HFF-Myc (cell line): ENCODE measurements at regions not wholly inside any gene's neighbourhood (a gene's known extent, or its start where the extent isn't known, plus 50 kb on each side); places are given as distances from the start of the nearest gene placed in this dataset.
A peak's percentile ranks its signal among the peaks of the same experiment; 100 is the strongest.
"Not testable (repeated sequence)": the region's sequence is repeated elsewhere in the genome, so short reads cannot be mapped to it uniquely, and the experiment has no call there.

Experiments used
- DNase-seq: peaks from one replicate; pipeline ENCODE4 v3.0.0-alpha.2; 2011; ENCODE audit warnings: low read depth; ENCODE audit errors: extremely low read depth
- H3K4me3 ChIP-seq: replicated peaks from 2 replicates; pipeline ENCODE4 v1.5.1; 2011; ENCODE audit warnings: low read depth, mild to moderate bottlenecking, control low read depth, low read length
- CTCF ChIP-seq: IDR thresholded peaks from 2 replicates; pipeline ENCODE4 v1.5.1; 2012; ENCODE audit warnings: mild to moderate bottlenecking, low read depth, low read length, control low read depth; ENCODE audit errors: missing control alignments

GRCh38 chrX:115357326-115358120 lies 68.0 kb downstream of the LUZP4 start:
- no peak for DNase-seq

GRCh38 chrX:115359508-115359907 lies 70.0 kb downstream of the LUZP4 start:
- not testable (repeated sequence) for H3K4me3 ChIP-seq, DNase-seq

More at GRCh38 chrX:115357326-115358120, 68.0 kb downstream of the LUZP4 start:
- no peak for TF ChIP-seq CTCF
- no peak overlapping the region for H3K4me3 ChIP-seq

- no peak overlapping the region for H3K4me3 ChIP-seq
- DNase-seq = no peak
- no peak for TF ChIP-seq CTCF
These were observed 70.8 kb downstream of the LUZP4 start for GRCh38 chrX:115360220-115360781.

- no peak overlapping the region for H3K4me3 ChIP-seq
- peak; percentile 13 for TF ChIP-seq CTCF
- no peak for DNase-seq
These were observed 73.0 kb downstream of the LUZP4 start for GRCh38 chrX:115362334-115363095.

GRCh38 chrX:115363372-115363771 lies 73.9 kb downstream of the LUZP4 start:
- DNase-seq = no peak
- H3K4me3 ChIP-seq = no peak overlapping the region
- TF ChIP-seq CTCF = no peak

GRCh38 chrX:115363897-115364296 lies 74.4 kb downstream of the LUZP4 start:
- no peak for TF ChIP-seq CTCF
- DNase-seq = no peak
- no peak overlapping the region for H3K4me3 ChIP-seq

- no peak overlapping the region for H3K4me3 ChIP-seq
- no peak for DNase-seq
- TF ChIP-seq CTCF = no peak
These were observed 75.2 kb downstream of the LUZP4 start for GRCh38 chrX:115364670-115365069.
